ENCODE measurements at regions not wholly inside any gene's neighbourhood (a gene's known extent, or its start where the extent isn't known, plus 50 kb on each side); places are given as distances from the start of the nearest gene placed in this dataset.
"Not testable (repeated sequence)": the region's sequence is repeated elsewhere in the genome, so short reads cannot be mapped to it uniquely, and the experiment has no call there.

- DNase-seq (ENCODE audit: low spot score): no peak
These were observed 1995.1 kb downstream of the MRPL39 start for GRCh38 chr21:23612210-23612609.

GRCh38 chr21:23607782-23608431 lies 1999.4 kb downstream of the MRPL39 start:
- no peak for DNase-seq (ENCODE audit: low spot score)

GRCh38 chr21:23601549-23601948 lies 2005.7 kb downstream of the MRPL39 start:
- DNase-seq (ENCODE audit: low spot score): no peak

GRCh38 chr21:23593582-23593981 lies 2013.7 kb downstream of the MRPL39 start:
- DNase-seq (ENCODE audit: low spot score): no peak

GRCh38 chr21:23585419-23585818 lies 2021.9 kb downstream of the MRPL39 start:
- no peak for DNase-seq (ENCODE audit: low spot score)

GRCh38 chr21:23579573-23579972 lies 2027.7 kb downstream of the MRPL39 start:
- DNase-seq (ENCODE audit: low spot score): no peak

- no peak for DNase-seq (ENCODE audit: low spot score)
These were observed 2029.3 kb downstream of the MRPL39 start for GRCh38 chr21:23578027-23578426.

- no peak for DNase-seq (ENCODE audit: low spot score)
These were observed 2032.3 kb downstream of the MRPL39 start for GRCh38 chr21:23574932-23575331.

GRCh38 chr21:23548924-23549323 lies 2058.4 kb downstream of the MRPL39 start:
- DNase-seq (ENCODE audit: low spot score): not testable (repeated sequence)

GRCh38 chr21:23543333-23543732 lies 2063.9 kb downstream of the MRPL39 start:
- DNase-seq (ENCODE audit: low spot score): no peak

GRCh38 chr21:23542097-23542496 lies 2065.2 kb downstream of the MRPL39 start:
- DNase-seq (ENCODE audit: low spot score): no peak

- no peak for DNase-seq (ENCODE audit: low spot score)
These were observed 2065.7 kb downstream of the MRPL39 start for GRCh38 chr21:23541571-23541970.

GRCh38 chr21:23534850-23535249 lies 2072.4 kb downstream of the MRPL39 start:
- DNase-seq (ENCODE audit: low spot score): no peak

GRCh38 chr21:23531444-23531843 lies 2075.8 kb downstream of the MRPL39 start:
- no peak for DNase-seq (ENCODE audit: low spot score)

GRCh38 chr21:23524685-23525084 lies 2082.6 kb downstream of the MRPL39 start:
- DNase-seq (ENCODE audit: low spot score): no peak

- DNase-seq (ENCODE audit: low spot score): no peak
These were observed 2084.5 kb downstream of the MRPL39 start for GRCh38 chr21:23522751-23523150.

- no peak for DNase-seq (ENCODE audit: low spot score)
These were observed 2099.8 kb downstream of the MRPL39 start for GRCh38 chr21:23507501-23507900.

- DNase-seq (ENCODE audit: low spot score): no peak
These were observed 2110.6 kb downstream of the MRPL39 start for GRCh38 chr21:23496729-23497128.

GRCh38 chr21:23488245-23488644 lies 2119.0 kb downstream of the MRPL39 start:
- DNase-seq (ENCODE audit: low spot score): no peak

- no peak for DNase-seq (ENCODE audit: low spot score)
These were observed 2126.6 kb downstream of the MRPL39 start for GRCh38 chr21:23480591-23481270.

- no peak for DNase-seq (ENCODE audit: low spot score)
These were observed 2128.9 kb downstream of the MRPL39 start for GRCh38 chr21:23478381-23478780.

GRCh38 chr21:23475281-23476219 lies 2131.7 kb downstream of the MRPL39 start:
- no peak for DNase-seq (ENCODE audit: low spot score)

- no peak for DNase-seq (ENCODE audit: low spot score)
These were observed 2135.4 kb downstream of the MRPL39 start for GRCh38 chr21:23471877-23472276.

Measured in mucosa of gallbladder (tissue), 1 donor.